ENCODE measurements at regions not wholly inside any gene's neighbourhood (a gene's known extent, or its start where the extent isn't known, plus 50 kb on each side); places are given as distances from the start of the nearest gene placed in this dataset.

GRCh38 chr4:64882311-64883086, 473.2 kb upstream of the TECRL start:
- TF ChIP-seq CTCF (IDR thresholded peaks at IDR 0.05) (no peak), EP300 (IDR thresholded peaks at IDR 0.05) (no peak), POLR2AphosphoS5 (IDR thresholded peaks at IDR 0.05) (no peak), POLR2A (IDR thresholded peaks at IDR 0.05; ENCODE audit: low read depth) (no peak)
